H1 (cell line): ENCODE measurements at regions not wholly inside any gene's neighbourhood (a gene's known extent, or its start where the extent isn't known, plus 50 kb on each side); places are given as distances from the start of the nearest gene placed in this dataset.

Source experiments
- CTCF ChIA-PET: fragments of 300-600 bp; sonication (Branson Sonifier 250); formaldehyde crosslinking; loops from one replicate; lab custom pipeline; 2021; ENCODE audit not compliant: partially characterized antibody; lab: Charles Lee
- POLR2A ChIA-PET: fragments of 300-600 bp; sonication (Branson Sonifier 250); formaldehyde crosslinking; loops from one replicate; lab custom pipeline; 2021; ENCODE audit warnings: inconsistent platforms; ENCODE audit not compliant: partially characterized antibody; lab: Charles Lee
- DNase-seq, 2 experiments: peaks; one replicate each; pipeline versions ENCODE4 v3.0.0 to v3.0.0-alpha.2; 2010 to 2022; ENCODE audit warnings: low spot score in 2 of 2, low read depth in 1 of 2, mixed read lengths in 1 of 2
- FAIRE-seq: peaks from 2 replicates; lab custom pipeline; 2011; peaks lifted over from hg19 to GRCh38; lab: Jason Lieb, UNC
- H2AFZ ChIP-seq: 2 replicates; pipeline ENCODE4 v1.8.1; 2012; ENCODE audit warnings: low read length, inconsistent platforms
- H2AK5ac ChIP-seq: 2 replicates; pipeline ENCODE4 v1.6.1; 2013; ENCODE audit warnings: low read depth, low read length
- H2BK120ac ChIP-seq: replicated peaks from 2 replicates; pipeline ENCODE3; 2013; ENCODE audit warnings: low read depth, low read length, inconsistent platforms
- H2BK12ac ChIP-seq: 2 replicates; pipeline ENCODE4 v1.6.1; 2013; ENCODE audit warnings: low read depth, low read length
- H2BK15ac ChIP-seq: 2 replicates; pipeline ENCODE4 v1.6.1; 2013; ENCODE audit warnings: low read length
- H2BK20ac ChIP-seq: 2 replicates; pipeline ENCODE4 v1.6.1; 2013; ENCODE audit warnings: low read length
- H2BK5ac ChIP-seq: 2 replicates; pipeline ENCODE4 v1.6.1; 2013; ENCODE audit warnings: low read depth, low read length
- H3K14ac ChIP-seq: 2 replicates; pipeline ENCODE4 v1.6.1; 2013; ENCODE audit warnings: inconsistent platforms; ENCODE audit not compliant: insufficient read length
- H3K18ac ChIP-seq: 2 replicates; pipeline ENCODE4 v1.6.1; 2013; ENCODE audit warnings: low read length; ENCODE audit errors: extremely low read depth
- H3K23ac ChIP-seq: 2 replicates; pipeline ENCODE4 v1.6.1; 2013; ENCODE audit warnings: inconsistent platforms; ENCODE audit not compliant: insufficient read length
- H3K23me2 ChIP-seq: 2 replicates; pipeline ENCODE4 v1.6.1; 2013; ENCODE audit warnings: low read depth, low read length
- H3K27ac ChIP-seq: 2 replicates; pipeline ENCODE4 v1.6.1; 2011; ENCODE audit warnings: low read depth, low read length, inconsistent platforms
- H3K27me3 ChIP-seq, 4 experiments: replicated peaks in 1 of 4; 1 replicate in 1 of 4; 2 replicates in 3 of 4; pipeline versions ENCODE4 v1.6.1 to v1.8.1; 2011 to 2013; ENCODE audit warnings: low read length in 3 of 4, mild to moderate bottlenecking in 3 of 4, inconsistent platforms in 2 of 4, mixed read lengths in 2 of 4, moderate library complexity in 1 of 4; ENCODE audit not compliant: control insufficient read depth in 3 of 4, insufficient read depth in 3 of 4; ENCODE audit errors: extremely low read depth in 1 of 4
- H3K36me3 ChIP-seq, 4 experiments: 2 replicates each; pipeline versions ENCODE4 v1.6.1 to v1.8.1; 2011 to 2013; ENCODE audit warnings: mild to moderate bottlenecking in 4 of 4, low read length in 3 of 4, moderate library complexity in 2 of 4, control low read depth in 1 of 4, inconsistent platforms in 1 of 4; ENCODE audit not compliant: insufficient read depth in 4 of 4, control insufficient read depth in 2 of 4
- H3K4ac ChIP-seq: replicated peaks from 2 replicates; pipeline ENCODE3; 2013; ENCODE audit warnings: low read length, low read depth, mixed read lengths, inconsistent platforms; ENCODE audit not compliant: insufficient read length
- H3K4me1 ChIP-seq, 4 experiments: replicated peaks in 1 of 4; 1 replicate in 1 of 4; 2 replicates in 3 of 4; pipeline versions ENCODE4 v1.6.1 to v1.8.1; 2011 to 2013; ENCODE audit warnings: low read length in 3 of 4, inconsistent platforms in 2 of 4, mixed read lengths in 1 of 4; ENCODE audit not compliant: insufficient read depth in 4 of 4, control insufficient read depth in 3 of 4
- H3K4me2 ChIP-seq, 2 experiments: 2 replicates each; pipeline versions ENCODE4 v1.6.1 to v1.8.1; 2011 to 2013; ENCODE audit warnings: low read depth in 2 of 2, low read length in 2 of 2, control low read depth in 1 of 2, inconsistent platforms in 1 of 2, mild to moderate bottlenecking in 1 of 2; ENCODE audit not compliant: insufficient read depth in 1 of 2
- H3K4me3 ChIP-seq, 4 experiments: fragments of 200-600, 300-600 bp in 1 of 4; sonication (generic), shearing (Covaris generic), sonication (Bioruptor Twin) in 1 of 4; 2 replicates each; pipeline versions ENCODE4 v1.5.1 to v1.8.1; 2011 to 2016; ENCODE audit warnings: low read length in 4 of 4, low read depth in 3 of 4, control low read depth in 2 of 4, inconsistent platforms in 2 of 4, mild to moderate bottlenecking in 2 of 4, mixed read lengths in 1 of 4, moderate library complexity in 1 of 4; ENCODE audit not compliant: insufficient read depth in 2 of 4; ENCODE audit errors: extremely low read depth in 1 of 4
- H3K56ac ChIP-seq: replicated peaks from 2 replicates; pipeline ENCODE3; 2013; ENCODE audit warnings: low read depth, mild to moderate bottlenecking, mixed read lengths, low read length, inconsistent platforms; ENCODE audit not compliant: insufficient read length
- H3K79me1 ChIP-seq: 2 replicates; pipeline ENCODE4 v1.6.1; 2013; ENCODE audit warnings: low read depth, low read length, control low read depth
- H3K79me2 ChIP-seq, 2 experiments: 2 replicates each; pipeline versions ENCODE4 v1.6.1 to v1.8.1; 2012 to 2013; ENCODE audit warnings: low read length in 2 of 2, mild to moderate bottlenecking in 2 of 2, inconsistent platforms in 1 of 2; ENCODE audit not compliant: insufficient read depth in 2 of 2, control insufficient read depth in 1 of 2
- H3K9ac ChIP-seq, 4 experiments: replicated peaks in 1 of 4; 1 replicate in 1 of 4; 2 replicates in 3 of 4; pipeline versions ENCODE4 v1.6.1 to v1.8.1; 2011 to 2013; ENCODE audit warnings: low read depth in 3 of 4, low read length in 3 of 4, control low read depth in 2 of 4, mild to moderate bottlenecking in 2 of 4, moderate library complexity in 2 of 4, inconsistent platforms in 1 of 4; ENCODE audit errors: extremely low read depth in 1 of 4
- H3K9me3 ChIP-seq, 2 experiments: 2 replicates each; pipeline versions ENCODE4 v1.6.1 to v1.8.1; 2012 to 2013; ENCODE audit warnings: mild to moderate bottlenecking in 2 of 2, moderate library complexity in 2 of 2, control low read depth in 1 of 2, inconsistent platforms in 1 of 2, low read depth in 1 of 2, low read length in 1 of 2, mixed read lengths in 1 of 2; ENCODE audit not compliant: insufficient read depth in 2 of 2
- H4K20me1 ChIP-seq, 2 experiments: replicated peaks in 1 of 2; 2 replicates each; pipeline versions ENCODE3 to v1.8.1; 2011 to 2013; ENCODE audit warnings: inconsistent platforms in 2 of 2, low read length in 2 of 2, mild to moderate bottlenecking in 1 of 2; ENCODE audit not compliant: insufficient read depth in 2 of 2, control insufficient read depth in 1 of 2
- H4K5ac ChIP-seq: 2 replicates; pipeline ENCODE4 v1.6.1; 2013; ENCODE audit warnings: low read length, low read depth, mixed read lengths, inconsistent platforms; ENCODE audit not compliant: insufficient read length
- H4K8ac ChIP-seq: 2 replicates; pipeline ENCODE4 v1.8.0; 2013; ENCODE audit warnings: mild to moderate bottlenecking, moderate library complexity, low read length, inconsistent platforms; ENCODE audit not compliant: insufficient read depth; ENCODE audit errors: extremely low read depth
- H4K91ac ChIP-seq: replicated peaks from 2 replicates; pipeline ENCODE3; 2013; ENCODE audit warnings: low read length, mixed read lengths, inconsistent platforms; ENCODE audit not compliant: insufficient read length
- CHD2 ChIP-seq: IDR thresholded peaks from 2 replicates; pipeline ENCODE4 v1.6.1; 2012; ENCODE audit warnings: low read length, improper control_type of control experiment
- GTF2F1 ChIP-seq: IDR thresholded peaks from 2 replicates; pipeline ENCODE4 v1.6.1; 2012; ENCODE audit warnings: low read depth, low read length, improper control_type of control experiment, borderline replicate concordance
- HDAC2 ChIP-seq, 2 experiments: fragments of 300-600 bp in 1 of 2; sonication (generic) in 1 of 2; IDR thresholded peaks; 2 replicates each; pipeline ENCODE4 v1.6.1; 2011 to 2012; ENCODE audit warnings: low read depth in 2 of 2, low read length in 2 of 2, mild to moderate bottlenecking in 2 of 2, moderate library complexity in 2 of 2, borderline replicate concordance in 1 of 2, inconsistent platforms in 1 of 2
- KDM4A ChIP-seq: IDR thresholded peaks from one replicate; pipeline ENCODE4 v1.7.1; 2012; ENCODE audit warnings: low read depth, mild to moderate bottlenecking, moderate library complexity, low read length, inconsistent platforms; ENCODE audit not compliant: severe bottlenecking
- POLR2A ChIP-seq, 2 experiments: IDR thresholded peaks; 1 replicate in 1 of 2; 2 replicates in 1 of 2; pipeline ENCODE4 v1.6.1; 2011; ENCODE audit warnings: low read depth in 2 of 2, low read length in 2 of 2, mild to moderate bottlenecking in 2 of 2; ENCODE audit errors: control extremely low read depth in 1 of 2
- POU5F1 ChIP-seq: IDR thresholded peaks from 2 replicates; pipeline ENCODE4 v1.6.1; 2011; ENCODE audit warnings: low read depth, mild to moderate bottlenecking, low read length, moderate library complexity
- SP2 ChIP-seq: IDR thresholded peaks from 2 replicates; pipeline ENCODE4 v1.6.1; 2012; ENCODE audit warnings: mild to moderate bottlenecking, low read length, inconsistent platforms
- ZNF274 ChIP-seq: IDR thresholded peaks from 2 replicates; pipeline ENCODE4 v1.7.0; 2012; ENCODE audit warnings: low read length, borderline replicate concordance; ENCODE audit errors: extremely low read depth
- WGBS, 2 experiments: shearing (Covaris generic) in 1 of 2; methylation state at CpG; one replicate each; pipeline versions ENCODE4 v1.1.6 to v1.1.7; 2013 to 2015; ENCODE audit warnings: low lambda C conversion rate in 2 of 2, mixed read lengths in 2 of 2, inconsistent platforms in 1 of 2, low coverage in 1 of 2, missing lambda C conversion rate in 1 of 2; ENCODE audit not compliant: insufficient replicate concordance in 2 of 2, insufficient coverage in 1 of 2, insufficient read length in 1 of 2; ENCODE audit errors: extremely low coverage in 1 of 2, missing lambda C conversion rate in 1 of 2; 5-methylcytosine and 5-hydroxymethylcytosine counted together

- CTCF ChIA-PET: interaction anchor here (0.8 to 1.2 kb wide), 2 partner anchors 31 to 117 kb away, joined by 3 read pairs; no protein-coding TSS in a partner anchor
- no peak overlapping the region for H3K27ac ChIP-seq
Measured at GRCh38 chr3:153284282-153284938, 122.4 kb downstream of the RAP2B start.

More at GRCh38 chr3:153284282-153284938, 122.4 kb downstream of the RAP2B start:
- H3K9me3 ChIP-seq: peaks cover 0 to 3% of the 10 kb centered on the region in 2 experiments; a peak in 1 of 4 replicates
- H2BK120ac ChIP-seq: no peak overlapping the region
- H2BK15ac ChIP-seq: no peak overlapping the region
- no peaks in the 10 kb centered on the region for H3K79me1 ChIP-seq
- TF ChIP-seq POLR2A (IDR thresholded peaks at IDR 0.05; ENCODE audit: control extremely low read depth in 1 of 2, low read depth in 2 of 2, low read length in 2 of 2) (no peak), ZNF274 (no peak), KDM4A (no peak), HDAC2 (IDR thresholded peaks at IDR 0.05; ENCODE audit: borderline replicate concordance in 1 of 2, low read depth in 2 of 2, low read length in 2 of 2) (no peak), SP2 (no peak), POU5F1 (no peak), GTF2F1 (no peak), CHD2 (no peak)
- FAIRE-seq (no peak), DNase-seq (no peak)
- no peak overlapping the region for H2BK20ac ChIP-seq
- H3K4me2 ChIP-seq: no peak overlapping the region
- 89% methylated on average over 4 of the region's 4 CpGs; no CpG with 5 or more reads in 1 of the 2 experiments for WGBS, 2 experiments
- no peak overlapping the region for H2BK5ac ChIP-seq
- H3K4me1 ChIP-seq: peaks cover 0 to under 1% (median 0%) of the 10 kb centered on the region in 4 experiments; a peak in 2 of 7 replicates
- no peak overlapping the region for H2AK5ac ChIP-seq
- no peak overlapping the region for H4K8ac ChIP-seq
- 0 out of 2 replicates have a peak overlapping the region, but pooled peaks have one; percentile 20 for H2AFZ ChIP-seq
- H3K23ac ChIP-seq: no peak overlapping the region
- no peaks in the 10 kb centered on the region for H4K20me1 ChIP-seq
- no peak overlapping the region for H3K4me3 ChIP-seq
- no peak overlapping the region for H3K4ac ChIP-seq
- H4K91ac ChIP-seq: no peak overlapping the region
- H3K18ac ChIP-seq: no peak overlapping the region
- no peak overlapping the region for H4K5ac ChIP-seq
- no peak overlapping the region for H3K14ac ChIP-seq
- no peaks in the 10 kb centered on the region for H3K27me3 ChIP-seq
- H3K23me2 ChIP-seq: no peaks in the 10 kb centered on the region
- no peak overlapping the region for H3K56ac ChIP-seq
- H3K79me2 ChIP-seq: no peaks in the 10 kb centered on the region
- no peak overlapping the region for H3K9ac ChIP-seq
- POLR2A ChIA-PET: no interaction called here
- no peaks in the 10 kb centered on the region for H3K36me3 ChIP-seq
- H2BK12ac ChIP-seq: no peak overlapping the region
